Spleen (tissue), 7 donors: ENCODE measurements at regions not wholly inside any gene's neighbourhood (a gene's known extent, or its start where the extent isn't known, plus 50 kb on each side); places are given as distances from the start of the nearest gene placed in this dataset.

Experiments
- CTCF ChIP-seq, 11 experiments: fragments of 200-600 bp in 7 of 11; fragments of 450-650 bp in 4 of 11; sonication (generic) in 4 of 11; IDR thresholded peaks in 8 of 11; conservative IDR thresholded peaks in 3 of 11; 1 replicate in 7 of 11; 2 replicates in 4 of 11; pipeline versions ENCODE4 v1.4.0 to v1.8.0; 2016 to 2021; ENCODE audit warnings: antibody characterized with exemption in 11 of 11, inconsistent platforms in 4 of 11, mild to moderate bottlenecking in 1 of 11
- POLR2AphosphoS5 ChIP-seq, 3 donors: sonication (generic); formaldehyde crosslinking; IDR thresholded peaks; one replicate each; pipeline ENCODE4 v1.5.1; 2017; ENCODE audit warnings: antibody characterized with exemption in 3 of 3
- donor health status: DM: no; HTN: no; CAD: no; lungs with moderate emphysema.
- donor health status: DM: no; HTN: no; CAD: no.
- donor health status: DM: no; HTN: no; CAD: no.

- TF ChIP-seq CTCF (IDR thresholded peaks at IDR 0.05 in 8 of 11, conservative IDR thresholded peaks at IDR 0.05 in 3 of 11) = no peak
- no peak for TF ChIP-seq POLR2AphosphoS5 (IDR thresholded peaks at IDR 0.05)
Measured at GRCh38 chr20:17017232-17017631, 209.6 kb upstream of the PCSK2 start.
